ENCODE measurements at regions not wholly inside any gene's neighbourhood (a gene's known extent, or its start where the extent isn't known, plus 50 kb on each side); places are given as distances from the start of the nearest gene placed in this dataset.
"Not testable (repeated sequence)": the region's sequence is repeated elsewhere in the genome, so short reads cannot be mapped to it uniquely, and the experiment has no call there.

DNA sequence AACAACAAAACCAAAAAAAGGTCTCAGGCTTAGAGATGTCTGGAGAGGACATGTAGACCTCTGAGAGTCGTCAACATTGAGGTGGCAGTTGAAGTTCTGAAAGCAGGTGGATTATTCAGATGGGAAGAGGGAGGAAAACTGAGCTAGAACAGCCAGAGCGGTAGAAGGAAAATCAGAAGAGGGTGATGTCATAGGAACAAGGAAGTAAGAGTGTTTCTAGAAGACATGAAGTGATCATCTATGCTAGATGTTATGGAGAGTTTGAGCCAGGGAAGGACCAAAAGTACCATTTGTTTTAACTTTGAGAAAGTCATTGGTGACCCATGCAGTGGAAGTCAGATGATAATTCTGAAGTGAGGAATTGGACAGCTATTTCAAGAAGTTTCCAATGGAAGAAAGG, 316.2 kb upstream of the RGS6 start:
- no peak for DNase-seq

DNA sequence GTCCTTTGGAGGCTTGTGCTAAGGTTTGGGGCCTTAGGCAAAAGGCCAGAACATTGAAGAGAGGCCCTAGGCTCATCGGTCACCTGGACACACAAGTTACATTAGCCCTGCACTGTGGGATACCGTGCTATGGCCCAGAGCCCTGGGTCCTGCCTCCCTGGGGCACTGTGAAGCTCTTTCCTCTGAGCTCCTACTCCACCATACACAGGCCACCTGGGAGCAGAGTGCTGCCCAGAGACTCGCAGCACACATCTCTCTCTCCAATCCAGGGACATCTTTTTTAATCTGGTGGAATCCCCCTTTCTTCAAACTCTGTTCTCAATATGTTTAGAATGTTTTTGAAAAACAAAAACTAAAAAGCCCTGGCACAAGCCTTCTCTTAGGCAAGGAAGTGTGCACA, 314.2 kb upstream of the RGS6 start:
- no peak for DNase-seq

DNA sequence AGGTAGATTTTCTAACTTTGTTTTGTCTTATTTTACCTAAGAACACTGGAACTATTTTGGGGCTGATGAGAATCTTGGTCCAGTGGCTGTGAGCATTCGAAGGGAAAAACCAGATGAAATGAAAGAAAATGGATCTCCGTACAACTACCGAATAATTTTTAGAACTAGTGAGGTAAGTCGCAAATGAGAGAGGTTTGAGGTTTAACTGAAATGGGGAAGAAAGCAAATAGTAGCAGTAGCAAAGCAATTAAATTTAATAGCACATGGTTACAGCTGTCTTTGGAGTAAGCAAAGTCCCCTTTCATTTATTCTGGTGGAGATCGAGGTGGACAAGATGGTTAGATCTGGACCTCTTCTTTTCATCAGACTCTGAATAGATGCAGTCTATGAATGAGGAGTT, 313.5 kb upstream of the RGS6 start:
- DNase-seq: no peak

DNA sequence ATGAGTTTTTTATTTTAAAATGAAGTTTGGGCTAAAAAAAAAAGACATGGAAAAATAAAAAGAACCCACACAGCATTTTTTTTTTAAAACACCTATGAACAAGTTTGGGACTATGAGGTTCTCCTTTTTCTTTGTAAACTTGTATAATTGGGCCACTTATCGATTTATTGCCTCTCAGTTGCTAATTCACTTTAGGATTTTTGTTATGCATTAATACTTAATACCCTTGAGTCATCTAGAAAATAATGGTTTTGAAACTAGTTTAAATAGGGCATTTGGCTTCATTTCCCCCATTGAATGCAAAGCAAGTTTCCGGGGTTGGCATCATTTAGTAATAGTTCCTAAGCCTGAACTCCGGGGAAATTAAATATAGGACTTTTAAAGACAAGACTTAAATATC, 312.8 kb upstream of the RGS6 start:
- no peak for DNase-seq

DNA sequence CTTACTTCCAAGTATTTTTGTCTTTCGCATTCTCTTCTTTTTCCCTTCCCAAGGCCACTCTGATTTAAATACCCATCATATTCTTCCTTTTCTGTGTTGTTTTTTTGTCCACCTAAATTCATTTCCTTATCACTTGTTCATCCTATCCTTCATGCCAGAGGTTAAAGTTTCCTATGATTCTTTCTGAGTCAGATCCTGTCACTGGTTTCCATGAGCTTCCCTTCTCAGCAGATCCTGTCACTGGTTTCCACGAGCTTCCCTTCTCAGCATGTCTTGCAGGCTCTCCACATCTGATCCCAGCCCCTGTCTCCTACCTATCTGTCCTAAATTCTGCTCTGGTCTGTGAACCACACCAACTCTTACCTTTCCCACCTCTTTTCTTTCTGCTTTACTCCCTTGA, 311.8 kb upstream of the RGS6 start:
- no peak for DNase-seq

DNA sequence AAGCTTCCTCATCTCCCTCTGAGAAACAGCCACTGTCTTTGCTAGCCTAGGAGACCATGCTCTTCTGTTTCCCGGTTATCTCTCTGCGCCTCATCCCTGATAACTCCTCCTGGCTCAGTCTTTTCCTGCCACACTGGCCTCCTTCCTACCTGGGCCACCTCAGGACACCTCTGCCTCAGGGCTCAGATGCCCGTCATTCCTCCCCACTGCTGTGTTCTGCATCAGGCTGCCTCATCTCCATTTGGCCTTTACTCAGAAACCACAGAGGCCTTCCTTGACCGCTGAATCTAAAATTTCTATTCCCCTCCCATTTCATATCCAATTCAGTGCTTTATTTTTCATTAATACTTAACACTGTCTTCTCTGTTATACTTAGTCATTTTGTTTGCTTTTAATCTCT, 311.0 kb upstream of the RGS6 start:
- no peak for DNase-seq

DNA sequence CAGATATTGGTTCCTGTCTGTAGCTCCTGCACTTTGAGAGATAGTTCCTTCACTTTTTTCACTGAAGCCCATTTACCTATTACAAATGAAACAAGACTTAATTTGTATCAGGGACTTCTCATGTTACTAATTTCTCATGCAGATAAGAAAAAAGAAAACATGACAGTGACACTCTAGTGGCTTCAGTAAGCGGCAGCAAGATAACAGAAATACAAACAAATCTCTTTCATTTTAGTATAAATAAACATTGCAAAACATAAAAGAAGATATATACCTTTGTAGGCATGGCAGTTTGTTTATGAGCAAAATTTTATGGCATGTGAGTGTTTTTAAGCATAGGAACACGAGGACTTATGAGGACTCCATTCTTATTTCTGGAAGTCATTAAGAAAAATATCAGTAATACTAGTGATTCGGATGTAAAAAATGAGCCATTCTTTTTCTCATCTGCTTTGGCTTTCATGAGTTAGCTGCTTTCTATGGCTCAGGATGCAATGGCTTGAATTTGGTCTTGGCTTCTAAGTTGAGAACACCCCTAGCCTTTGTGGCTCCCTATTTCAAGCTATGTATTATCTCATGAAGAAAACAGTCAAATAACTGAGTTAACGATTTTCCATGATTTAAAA, 310.1 kb upstream of the RGS6 start:
- DNase-seq: no peak

DNA sequence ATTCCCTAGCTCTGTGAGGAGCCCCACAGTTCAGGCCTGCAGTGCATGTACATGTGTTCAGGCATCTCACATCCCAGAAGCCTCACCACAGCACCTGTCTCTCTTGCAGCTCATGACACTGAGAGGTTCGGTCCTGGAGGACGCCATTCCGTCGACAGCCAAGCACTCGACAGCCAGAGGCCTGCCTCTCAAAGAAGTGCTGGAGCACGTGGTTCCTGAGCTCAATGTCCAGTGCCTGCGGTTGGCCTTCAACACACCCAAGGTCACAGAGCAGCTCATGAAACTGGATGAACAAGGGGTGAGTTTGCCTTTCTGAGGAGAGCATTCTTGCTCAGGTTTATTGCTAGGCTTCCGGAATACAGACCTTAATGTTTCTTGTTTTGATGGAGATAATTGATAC, 308.3 kb upstream of the RGS6 start:
- DNase-seq: no peak

DNA sequence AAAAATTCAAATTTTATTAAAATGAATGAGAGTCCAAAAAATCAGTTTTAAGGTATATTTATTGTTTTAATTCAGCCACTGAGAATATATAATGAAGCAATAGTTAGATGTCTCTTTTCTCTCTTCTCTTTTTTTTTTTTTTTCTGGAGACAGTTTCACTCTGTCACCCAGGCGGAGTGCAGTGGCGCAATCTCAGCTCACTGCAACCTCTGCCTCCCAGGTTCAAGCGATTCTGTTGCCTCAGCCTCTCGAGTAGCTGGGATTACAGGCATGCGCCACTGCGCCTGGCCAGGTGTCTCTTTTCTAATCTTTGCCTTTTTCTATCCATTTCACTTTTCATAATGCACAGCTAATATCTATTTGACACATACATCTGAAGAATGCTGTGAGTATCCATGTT, 307.1 kb upstream of the RGS6 start:
- DNase-seq: no peak

DNA sequence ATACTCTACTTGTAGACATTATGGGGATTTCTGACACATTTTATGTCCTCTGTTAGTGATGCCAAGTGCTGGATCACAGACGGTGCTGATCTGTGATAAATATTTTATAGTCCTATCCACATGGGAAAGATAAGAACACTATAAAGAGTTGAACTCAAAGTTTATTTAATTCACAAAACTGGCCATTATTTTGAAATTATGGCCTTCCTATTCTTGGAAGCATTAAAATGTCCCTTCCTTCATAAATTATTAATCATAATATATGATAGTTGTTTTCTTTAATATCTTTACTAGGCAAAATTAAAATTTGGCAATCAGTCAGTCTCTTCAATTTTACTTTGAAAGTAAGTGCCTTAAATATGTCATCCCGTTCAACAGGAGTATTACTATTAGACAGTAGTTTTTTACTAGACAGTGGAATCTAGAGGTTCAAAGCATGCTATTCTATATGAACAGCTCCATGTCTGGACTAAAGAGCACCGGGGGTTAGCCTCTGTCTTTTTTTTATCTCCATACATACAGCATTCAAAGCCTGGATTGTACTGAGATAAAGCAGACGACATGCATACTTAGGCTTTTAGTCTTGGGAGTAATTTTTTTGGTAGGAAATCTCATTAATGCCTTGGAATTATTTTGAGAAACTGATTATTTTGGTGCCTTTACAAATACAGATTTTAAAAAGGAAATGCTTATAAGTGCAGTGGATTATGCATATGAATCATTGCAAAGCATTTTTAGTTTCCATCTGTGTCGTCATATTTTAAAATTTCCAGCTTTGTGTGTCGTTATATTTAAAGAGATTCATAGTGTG, 306.1 kb upstream of the RGS6 start:
- DNase-seq: no peak

DNA sequence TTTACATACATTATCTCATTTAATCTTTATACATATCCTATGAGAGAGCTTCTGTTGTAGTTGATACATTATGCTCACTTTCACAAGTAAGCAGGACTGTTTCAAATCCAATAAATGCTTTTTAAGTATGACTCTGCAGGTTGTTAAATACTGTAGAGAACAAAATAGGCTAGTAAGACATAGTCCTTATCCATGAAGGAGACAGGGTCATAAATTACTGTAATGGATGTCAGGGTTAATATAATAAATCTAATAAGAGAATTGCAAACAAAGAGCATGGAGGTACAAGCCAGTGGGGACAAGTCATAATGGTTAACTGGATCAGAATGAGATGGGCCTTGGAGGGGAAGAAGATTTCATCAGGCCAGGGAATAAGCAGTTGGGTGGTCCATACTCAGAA, 303.8 kb upstream of the RGS6 start:
- no peak for DNase-seq

DNA sequence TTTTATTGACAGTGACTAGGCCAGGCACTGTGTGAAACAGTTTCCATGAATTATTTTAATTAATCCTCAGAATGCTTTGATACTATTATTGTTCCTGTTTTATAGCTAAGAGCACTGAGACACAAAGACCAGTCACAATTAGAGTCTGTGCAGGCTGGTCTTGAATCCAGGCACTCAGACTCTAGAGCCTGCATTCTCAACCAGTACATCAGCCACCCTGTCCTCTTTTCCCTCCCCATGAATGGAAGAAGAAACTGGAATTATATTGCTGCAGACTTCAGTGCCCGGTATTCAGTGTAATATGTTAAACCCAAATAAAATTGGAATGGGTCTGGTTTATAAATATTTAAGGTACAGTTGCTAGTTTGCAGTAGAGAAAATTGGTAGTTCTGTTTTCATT, 303.0 kb upstream of the RGS6 start:
- DNase-seq: no peak

DNA sequence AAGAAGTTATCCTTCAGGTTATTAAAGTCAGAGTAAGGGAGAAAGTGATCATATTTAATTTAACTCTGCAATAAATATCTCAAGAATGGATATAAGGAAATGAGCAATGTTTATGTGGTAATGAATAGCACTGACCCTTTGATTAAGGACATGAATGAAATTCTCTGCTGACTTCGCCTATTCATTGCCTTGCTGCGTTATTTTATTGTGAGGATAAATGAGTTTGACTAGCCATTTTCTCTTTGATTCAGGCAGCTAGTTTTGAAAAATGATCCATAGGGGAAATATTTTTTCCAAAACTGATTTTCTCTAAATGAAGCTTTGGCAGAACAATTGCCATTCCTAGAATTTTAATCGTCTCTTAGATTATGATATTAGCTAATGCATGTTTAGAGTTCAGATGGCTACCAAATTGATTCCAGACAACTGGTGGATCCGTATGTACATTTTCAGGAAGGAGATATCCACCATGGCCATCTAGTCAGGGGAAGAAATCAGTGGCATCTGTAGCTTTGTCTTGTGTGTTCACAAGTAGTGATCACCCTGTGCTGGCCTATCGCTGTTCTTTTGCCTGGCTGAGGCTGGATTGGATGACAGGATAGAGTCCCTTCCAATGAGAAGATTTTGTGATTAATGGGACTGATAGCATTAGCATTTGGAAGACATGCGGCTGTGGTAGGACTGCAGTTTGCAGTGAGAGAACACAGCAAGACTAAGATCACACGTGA, 302.3 kb upstream of the RGS6 start:
- no peak for DNase-seq

DNA sequence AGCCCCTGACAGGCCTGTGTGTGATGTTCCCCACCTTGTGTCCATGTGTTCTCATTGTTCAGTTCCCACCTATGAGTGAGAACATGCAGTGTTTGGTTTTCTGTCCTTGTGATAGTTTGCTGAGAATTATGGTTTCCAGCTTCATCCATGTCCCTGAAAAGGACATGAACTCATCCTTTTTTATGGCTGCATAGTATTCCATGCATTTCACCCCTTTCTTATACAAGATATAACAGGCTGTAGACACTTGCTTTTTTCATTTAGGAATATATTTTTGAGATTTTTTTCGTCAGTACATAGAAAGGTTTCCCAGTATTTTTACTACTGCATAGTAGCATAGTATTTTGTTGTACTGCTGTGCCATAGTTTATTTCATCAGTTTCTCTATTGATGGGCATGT, 301.2 kb upstream of the RGS6 start:
- DNase-seq: not testable (repeated sequence)

DNA sequence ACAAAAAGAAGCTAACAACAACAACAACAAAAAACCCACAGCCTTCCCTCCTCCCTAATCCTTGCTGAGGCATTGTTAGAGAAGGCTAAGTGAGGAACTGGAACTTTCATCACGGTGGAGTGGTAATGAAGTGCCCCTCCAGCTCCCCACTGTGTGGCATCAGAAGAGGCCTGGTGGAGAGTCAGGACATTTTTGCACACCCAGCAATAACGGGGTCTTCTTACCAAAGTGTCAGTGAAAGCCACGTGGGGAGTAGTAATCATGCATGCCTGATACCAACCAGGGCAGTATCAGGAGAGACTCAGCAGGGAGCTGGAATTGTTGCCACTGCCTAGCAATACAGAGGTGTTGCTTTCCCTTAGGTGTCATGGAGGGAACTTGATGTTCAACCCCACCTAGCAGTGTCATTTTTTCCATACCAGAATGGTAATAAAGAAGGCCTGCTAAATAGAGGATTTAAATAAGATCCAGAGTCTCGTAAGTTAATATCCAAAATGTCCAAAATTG, 299.7 kb upstream of the RGS6 start:
- no peak for DNase-seq

DNA sequence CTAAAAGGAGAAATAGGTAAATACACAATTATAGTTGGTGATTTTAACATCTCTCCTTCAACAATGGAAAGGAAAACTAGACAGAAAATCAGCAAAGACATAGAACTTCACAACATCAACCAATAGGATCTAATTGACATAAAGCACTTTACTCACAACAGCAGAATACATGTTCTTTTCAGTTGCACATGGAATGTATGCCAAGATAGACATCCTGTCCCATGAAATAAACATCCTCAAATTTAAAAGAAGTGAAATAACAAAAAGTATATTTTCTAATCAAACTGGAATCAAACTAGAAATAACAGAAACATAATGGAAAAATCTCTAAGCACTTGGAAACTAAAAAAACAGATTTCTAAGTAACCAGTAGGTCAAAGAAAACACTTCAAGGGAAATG, 296.2 kb upstream of the RGS6 start:
- no peak for DNase-seq

DNA sequence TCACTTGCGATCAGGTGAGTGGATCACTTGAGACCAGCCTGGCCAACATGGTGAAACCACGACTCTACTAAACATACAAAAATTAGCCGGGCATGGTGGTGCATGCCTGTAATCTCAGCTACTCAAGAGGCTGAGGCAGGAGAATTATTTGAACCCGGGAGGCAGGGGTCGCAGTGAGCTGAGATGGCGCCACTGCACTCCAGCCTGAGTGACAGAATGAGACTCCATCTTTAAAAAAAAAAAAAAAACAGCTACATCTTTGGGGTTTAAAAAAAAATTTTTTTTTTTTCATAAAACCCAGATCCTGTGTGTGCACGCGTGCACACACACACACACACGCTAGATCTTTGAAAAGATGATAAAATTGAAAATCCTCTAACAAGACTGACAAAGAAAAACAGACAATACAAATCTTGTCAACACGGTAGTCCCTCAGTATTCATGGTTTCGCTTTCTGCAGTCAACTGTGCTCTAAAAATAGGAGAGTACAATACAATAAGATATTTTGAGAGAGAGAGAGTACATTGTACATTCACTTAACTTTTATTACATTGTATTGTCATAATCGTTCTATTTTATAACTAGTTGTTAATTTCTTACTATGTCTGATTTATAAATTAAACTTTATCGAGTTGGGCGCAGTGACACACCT, 295.3 kb upstream of the RGS6 start:
- DNase-seq: no peak

DNA sequence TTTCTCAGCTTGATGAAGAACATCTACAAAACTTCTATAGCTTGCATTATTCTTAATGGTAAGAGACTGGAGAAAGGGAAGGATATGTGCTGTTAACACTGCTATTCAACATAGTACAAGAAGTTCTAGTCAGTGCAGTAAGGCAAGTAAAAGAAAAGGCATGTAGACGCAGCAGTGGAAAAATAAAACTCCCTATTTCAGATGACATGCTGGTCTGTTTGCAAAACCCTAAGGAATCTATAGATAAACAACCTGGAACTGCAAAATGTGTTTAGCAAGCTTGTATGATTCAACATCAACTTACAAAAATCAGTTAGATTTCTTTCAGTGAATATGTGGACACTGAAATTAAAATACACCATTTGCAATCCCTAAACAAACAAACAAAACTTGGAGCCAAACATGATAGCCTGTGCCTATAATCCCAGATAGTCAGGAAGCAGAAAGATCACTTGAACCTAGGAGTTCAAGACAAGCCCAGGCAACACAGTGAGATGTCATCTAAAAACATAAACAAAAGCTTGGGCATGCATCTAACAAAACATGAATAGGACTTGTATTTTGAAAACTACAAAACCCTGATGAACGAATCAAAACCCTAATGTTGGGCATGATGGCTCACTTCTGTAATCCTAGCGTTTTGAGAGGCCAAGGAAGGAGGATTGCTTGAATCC, 293.6 kb upstream of the RGS6 start:
- DNase-seq: no peak

DNA sequence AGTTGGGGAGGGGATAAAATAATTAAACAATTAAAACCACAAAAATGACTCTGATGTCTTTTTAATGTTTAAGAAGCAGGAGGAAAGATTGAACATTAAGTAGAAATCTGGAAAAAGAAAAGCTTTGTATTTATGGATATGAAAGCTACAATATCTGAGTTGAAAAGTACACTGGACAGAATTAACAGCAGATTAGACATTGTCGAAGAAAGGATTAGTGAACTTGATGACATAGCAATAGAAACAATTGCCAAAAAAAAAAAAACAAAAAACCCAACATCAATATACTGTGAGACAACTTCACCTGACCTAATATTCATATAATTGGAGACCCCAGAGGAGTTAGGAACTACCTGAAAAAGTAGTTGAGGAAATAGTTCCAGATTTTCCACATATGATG, 289.5 kb upstream of the RGS6 start:
- no peak for DNase-seq

DNA sequence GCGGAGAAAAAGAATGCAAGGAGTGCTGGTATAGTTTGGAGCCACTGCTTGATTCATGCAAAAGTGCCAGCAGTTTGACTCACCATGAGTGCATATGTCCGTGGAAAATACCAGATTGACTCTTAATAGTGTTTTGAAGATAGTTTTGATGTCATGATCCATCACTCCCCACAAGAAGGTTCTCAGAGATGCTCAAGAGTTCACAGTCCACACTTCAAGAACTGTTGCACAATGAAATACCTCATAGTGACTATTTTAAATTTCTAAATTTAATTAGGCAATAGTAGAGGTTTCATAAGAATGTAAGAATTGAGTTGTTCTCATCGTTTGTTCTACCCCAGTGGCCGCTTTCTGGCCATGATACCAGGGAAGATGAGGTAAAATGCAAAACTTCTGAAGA, 286.6 kb upstream of the RGS6 start:
- DNase-seq: no peak

DNA sequence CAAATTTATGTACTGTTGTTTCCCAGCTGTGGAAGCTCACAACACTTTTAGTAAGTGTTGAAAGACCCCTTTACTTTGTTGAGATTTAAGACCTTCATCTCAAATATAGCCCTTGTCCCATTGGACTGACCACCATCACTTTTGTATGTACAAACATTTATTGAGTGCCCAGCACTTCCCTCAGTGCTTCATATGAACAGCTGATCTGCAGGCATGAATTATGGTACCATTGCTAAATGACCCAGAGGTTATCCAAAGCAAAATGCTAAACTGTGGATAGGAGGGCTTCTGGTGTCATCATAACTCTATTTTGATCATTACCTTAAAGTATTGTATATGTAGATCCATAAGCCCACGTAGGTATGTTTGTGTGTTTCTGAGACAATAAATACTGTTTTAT, 285.7 kb upstream of the RGS6 start:
- no peak for DNase-seq

DNA sequence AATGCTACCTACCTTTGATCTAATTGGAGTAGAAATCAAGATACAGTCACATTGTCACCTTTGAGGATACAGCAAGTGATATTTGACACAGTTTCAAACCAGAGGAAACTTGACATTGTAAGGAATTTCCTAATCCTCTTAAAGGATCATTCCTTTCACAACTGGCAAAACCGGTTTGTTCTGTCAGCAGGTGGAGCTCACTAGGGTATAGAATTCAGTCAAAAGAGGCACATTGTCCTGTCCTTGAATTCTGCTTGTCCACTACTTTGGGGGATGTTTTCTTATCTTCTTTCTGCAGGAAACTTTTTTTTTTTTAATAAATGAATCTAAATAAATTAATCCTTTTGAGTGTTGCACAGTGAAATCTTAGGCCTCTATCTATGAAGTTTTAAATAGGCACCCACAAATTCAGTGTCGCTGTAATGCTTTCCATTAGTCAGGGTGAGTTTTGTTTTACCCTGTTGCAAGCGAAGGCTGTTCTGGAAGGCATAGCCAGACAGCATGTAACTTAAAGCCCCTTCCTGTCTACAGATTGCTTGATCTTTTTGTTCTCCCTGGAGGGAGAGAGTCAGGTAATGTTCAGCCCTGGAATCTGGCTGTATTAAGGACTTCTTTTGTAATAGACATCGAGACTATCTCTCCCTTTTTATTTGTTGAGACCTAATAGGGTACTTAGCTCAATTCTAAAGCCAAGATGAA, 285.0 kb upstream of the RGS6 start:
- no peak for DNase-seq
